NOMO-1 (cell line): ENCODE measurements at regions not wholly inside any gene's neighbourhood (a gene's known extent, or its start where the extent isn't known, plus 50 kb on each side); places are given as distances from the start of the nearest gene placed in this dataset.
A peak's percentile ranks its signal among the peaks of the same experiment; 100 is the strongest.
"Not testable (repeated sequence)": the region's sequence is repeated elsewhere in the genome, so short reads cannot be mapped to it uniquely, and the experiment has no call there.

Source experiments
- DNase-seq, 2 experiments: peaks; one replicate each; lab custom pipeline; 2025; ENCODE audit not compliant: unreplicated experiment in 2 of 2; lab: John Stamatoyannopoulos, UW

DNA sequence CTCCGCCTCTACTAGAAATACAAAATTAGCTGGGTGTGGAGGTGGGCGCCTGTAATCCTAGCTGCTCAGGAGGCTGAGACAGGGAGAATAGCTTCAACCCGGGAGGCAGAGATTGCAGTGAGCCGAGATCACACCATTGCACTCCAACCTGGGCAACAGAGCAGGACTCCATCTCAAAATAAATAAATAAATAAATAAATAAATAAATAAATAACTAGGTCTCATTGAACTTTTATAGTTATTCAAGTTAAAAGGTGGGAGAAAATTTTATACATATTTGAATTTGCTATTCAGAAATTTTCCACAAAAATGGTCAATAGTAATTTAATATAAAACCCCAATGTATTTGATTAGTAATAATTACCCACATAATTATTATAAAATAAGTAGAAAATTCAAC lies 593.9 kb upstream of the CDH10 start:
- DNase-seq, result not testable (repeated sequence)

- DNase-seq, result no peak
Measured at GRCh38 chr5:25224316-25224982, 579.7 kb upstream of the CDH10 start.

DNA sequence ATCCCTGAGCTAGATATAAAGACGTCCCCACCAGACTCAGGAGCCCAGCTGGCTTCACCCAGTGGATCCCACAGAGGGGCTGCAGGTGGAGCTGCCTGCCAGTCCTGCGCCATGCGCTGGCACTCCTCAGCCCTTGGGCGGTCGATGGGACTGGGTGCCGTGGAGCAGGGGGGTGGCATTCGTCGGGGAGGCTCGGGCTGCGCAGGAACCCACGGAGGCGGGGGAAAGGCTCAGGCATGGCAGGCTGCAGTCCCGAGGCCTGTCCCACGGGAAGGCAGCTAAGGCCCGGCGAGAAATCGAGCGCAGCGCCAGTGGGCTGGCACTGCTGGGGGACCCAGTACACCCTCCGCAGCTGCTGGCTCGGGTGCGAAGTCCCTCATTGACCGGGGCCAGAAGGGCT lies 555.1 kb upstream of the CDH10 start:
- DNase-seq, result not testable (repeated sequence)

GRCh38 chr5:25190521-25191000 lies 545.8 kb upstream of the CDH10 start:
- DNase-seq, result no peak

DNA sequence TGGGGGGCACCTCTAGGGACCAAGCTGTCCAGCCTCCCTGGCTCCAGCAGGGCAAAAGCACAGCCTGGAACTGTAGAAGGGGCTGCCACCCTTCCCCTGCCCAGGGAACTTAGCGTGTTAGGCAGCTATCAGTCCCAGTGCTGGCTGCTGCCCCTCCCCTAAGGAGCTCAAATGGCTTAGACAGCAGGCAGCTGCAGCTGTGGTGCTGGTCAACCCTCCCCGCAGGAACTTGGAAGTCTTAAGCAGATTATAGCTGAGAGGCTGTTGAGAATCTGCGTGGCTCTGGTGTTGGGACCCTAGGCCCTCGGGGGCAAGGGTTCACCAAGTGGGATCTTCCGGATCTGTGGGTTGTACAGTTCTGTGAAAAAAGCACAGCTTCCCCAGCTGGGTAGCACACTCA lies 536.5 kb upstream of the CDH10 start:
- no peak for DNase-seq

- not testable (repeated sequence) for DNase-seq
Measured at GRCh38 chr5:25162616-25163015, 517.8 kb upstream of the CDH10 start.

GRCh38 chr5:25160891-25161290 lies 516.1 kb upstream of the CDH10 start:
- no peak for DNase-seq

DNA sequence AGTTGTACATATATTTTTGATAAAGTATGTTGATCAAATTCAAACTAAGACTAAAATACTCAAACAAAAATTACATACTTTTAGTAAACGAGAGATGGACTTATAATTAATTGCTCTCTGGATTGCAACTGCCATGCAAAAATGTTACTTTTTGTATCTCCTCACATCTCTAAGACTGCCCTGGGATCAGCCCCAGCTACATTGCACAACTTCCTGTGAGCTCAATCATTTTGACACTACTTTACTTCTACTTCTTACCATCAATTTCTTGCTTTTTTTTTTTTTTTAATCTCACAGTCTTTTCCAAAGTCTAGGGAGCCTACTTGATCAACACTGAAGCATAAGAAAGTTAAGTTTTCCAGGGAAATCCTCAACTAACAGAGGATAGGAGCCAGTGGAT lies 506.0 kb upstream of the CDH10 start:
- DNase-seq, result peak; percentile 73 to 88

GRCh38 chr5:25128606-25129005 lies 483.8 kb upstream of the CDH10 start:
- no peak for DNase-seq

DNA sequence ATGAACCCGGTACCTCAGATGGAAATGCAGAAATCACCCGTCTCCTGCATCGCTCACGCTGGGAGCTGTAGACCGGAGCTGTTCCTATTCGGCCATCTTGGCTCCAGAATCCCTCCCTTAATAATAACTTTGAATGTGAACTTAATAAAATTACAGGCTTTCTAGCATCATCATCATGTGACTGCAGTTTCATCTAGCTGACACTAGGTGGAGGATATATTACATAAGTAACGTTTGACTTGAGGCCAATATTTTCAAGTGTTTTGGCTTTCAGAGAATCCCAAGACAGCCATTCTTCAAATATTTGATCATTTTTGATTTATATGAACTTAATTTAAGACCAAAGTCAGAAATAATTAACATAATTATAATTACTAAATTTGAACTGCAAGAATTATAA lies 474.9 kb upstream of the CDH10 start:
- peak in 1 of 2 experiments; percentile 52 for DNase-seq

GRCh38 chr5:25107853-25108252 lies 463.1 kb upstream of the CDH10 start:
- no peak for DNase-seq

DNA sequence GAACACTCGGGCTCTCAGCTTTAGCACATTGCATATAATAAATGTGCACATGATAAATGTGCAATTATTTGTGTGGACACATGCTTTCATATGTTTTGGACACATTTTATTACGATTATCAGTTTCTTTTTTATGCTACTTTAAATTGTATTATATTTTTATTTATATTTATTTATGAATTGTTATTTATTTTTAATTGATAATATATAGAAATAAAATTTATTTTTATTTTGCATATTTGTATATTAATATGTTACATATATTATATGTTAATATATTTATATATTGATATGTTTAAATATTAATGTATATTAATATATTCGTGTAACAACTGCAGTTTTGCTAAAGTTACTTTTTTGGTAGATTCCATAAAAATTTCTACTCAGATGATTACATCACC lies 454.8 kb upstream of the CDH10 start:
- no peak for DNase-seq

GRCh38 chr5:25095261-25095660 lies 450.5 kb upstream of the CDH10 start:
- DNase-seq, result peak; percentile 52 to 86

- no peak for DNase-seq
Measured at GRCh38 chr5:25094219-25094618, 449.4 kb upstream of the CDH10 start.

- DNase-seq, result no peak
Measured at GRCh38 chr5:25091921-25092320, 447.1 kb upstream of the CDH10 start.

GRCh38 chr5:25090854-25091253 lies 446.1 kb upstream of the CDH10 start:
- DNase-seq, result no peak

DNA sequence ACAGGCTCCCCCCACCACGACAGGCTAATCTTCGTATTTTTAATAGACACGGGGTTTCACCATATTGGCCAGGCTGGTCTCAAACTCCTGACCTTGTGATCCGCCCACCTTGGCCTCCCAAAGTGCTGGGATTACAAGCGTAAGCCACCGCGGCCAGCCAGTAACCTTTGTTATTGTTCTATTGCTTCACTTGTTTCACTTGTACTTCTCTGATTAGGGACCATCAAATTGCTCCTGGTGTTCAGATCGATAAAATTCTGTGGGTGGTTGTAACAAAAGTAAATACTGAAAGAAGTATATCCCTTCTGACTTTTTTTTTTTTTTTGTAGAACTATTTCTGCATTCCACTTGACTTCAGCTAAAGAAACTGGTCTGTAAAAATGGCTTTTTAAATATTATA lies 445.5 kb upstream of the CDH10 start:
- DNase-seq, result no peak

- DNase-seq, result not testable (repeated sequence)
Measured at GRCh38 chr5:25088689-25089088, 443.9 kb upstream of the CDH10 start.

- DNase-seq, result not testable (repeated sequence)
Measured at GRCh38 chr5:25083261-25083660, 438.5 kb upstream of the CDH10 start.

DNA sequence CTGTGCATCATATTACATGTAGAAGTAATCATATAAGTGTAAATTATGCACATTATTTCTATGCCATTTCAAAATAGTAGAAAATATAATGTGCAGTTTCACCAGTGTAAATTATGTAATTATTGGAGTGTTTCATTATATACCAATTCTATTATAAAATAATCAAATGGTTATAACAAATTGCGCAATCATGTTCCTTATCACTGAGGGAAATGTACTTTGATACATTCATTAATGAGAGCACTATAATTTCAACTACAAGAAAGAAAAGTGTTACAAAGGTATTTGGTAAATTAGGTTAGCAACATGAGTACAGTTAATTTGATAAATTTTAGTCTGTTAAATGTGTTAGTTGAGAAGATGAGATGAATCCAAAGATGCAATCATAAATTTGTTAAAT lies 421.5 kb upstream of the CDH10 start:
- DNase-seq, result no peak

DNA sequence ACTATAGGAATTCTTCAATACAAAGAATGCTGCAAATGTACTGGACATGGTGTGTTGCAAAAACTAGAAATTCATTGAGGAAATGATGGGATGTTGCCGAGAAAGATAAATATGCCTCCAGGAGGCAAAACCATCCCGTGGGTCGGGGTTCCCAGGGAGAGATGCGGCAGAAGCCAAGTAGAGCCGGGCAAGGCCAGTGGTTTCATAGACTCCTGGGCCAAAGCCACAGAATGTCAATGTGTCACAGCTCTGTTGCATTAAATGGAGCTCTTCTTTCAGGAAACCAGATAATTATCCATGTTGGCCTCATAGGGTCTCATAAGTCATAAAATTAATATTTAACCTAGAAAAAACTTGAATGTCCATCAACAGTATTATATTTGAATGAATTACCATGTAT lies 419.5 kb upstream of the CDH10 start:
- no peak for DNase-seq

DNA sequence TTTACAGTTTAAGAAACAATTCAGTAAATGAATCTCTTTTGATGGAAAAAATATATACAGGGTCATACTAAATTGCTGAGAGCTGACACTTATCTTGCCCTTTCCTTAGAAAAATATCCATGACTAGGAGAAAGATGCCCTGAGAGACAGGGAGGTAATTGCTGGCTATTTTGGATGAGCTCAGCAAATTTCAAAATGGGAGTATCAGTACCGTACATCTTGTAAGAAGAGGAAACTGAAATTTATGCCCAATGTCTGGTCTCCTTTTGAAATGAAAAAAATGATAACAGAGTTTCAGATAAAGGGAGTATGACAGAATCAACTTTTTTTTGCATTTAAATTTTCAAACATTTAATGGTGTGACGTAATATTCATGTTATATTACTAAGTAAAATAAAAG lies 415.8 kb upstream of the CDH10 start:
- DNase-seq, result no peak

GRCh38 chr5:25056836-25057235 lies 412.1 kb upstream of the CDH10 start:
- no peak for DNase-seq
